Nephron progenitor cell (in vitro differentiated cells): ENCODE measurements at regions not wholly inside any gene's neighbourhood (a gene's known extent, or its start where the extent isn't known, plus 50 kb on each side); places are given as distances from the start of the nearest gene placed in this dataset.

Source experiments
- DNase-seq: peaks from one replicate; pipeline ENCODE4 v3.0.0; 2021
- H3K27ac Mint-ChIP-seq: 2 replicates; pipeline ENCODE4 v1.8.0; 2021; ENCODE audit warnings: mild to moderate bottlenecking, moderate library complexity, mixed read lengths
- H3K27me3 Mint-ChIP-seq: 2 replicates; pipeline ENCODE4 v1.8.0; 2021; ENCODE audit warnings: mild to moderate bottlenecking, low read depth, mixed read lengths; ENCODE audit not compliant: poor library complexity
- H3K36me3 Mint-ChIP-seq: 2 replicates; pipeline ENCODE4 v1.8.0; 2021; ENCODE audit warnings: low read depth, mixed read lengths
- H3K4me1 Mint-ChIP-seq: 2 replicates; pipeline ENCODE4 v1.8.0; 2021; ENCODE audit warnings: mixed read lengths
- H3K4me3 Mint-ChIP-seq: 2 replicates; pipeline ENCODE4 v1.8.0; 2021; ENCODE audit warnings: mild to moderate bottlenecking, moderate library complexity, mixed read lengths
- H3K9me3 Mint-ChIP-seq: 2 replicates; pipeline ENCODE4 v1.8.0; 2021; ENCODE audit warnings: mild to moderate bottlenecking, moderate library complexity, mixed read lengths
- CTCF ChIP-seq: fragments of 200-600 bp; sonication (generic); IDR thresholded peaks from 2 replicates; pipeline ENCODE4 v1.5.0; 2021; ENCODE audit warnings: antibody characterized with exemption

DNA sequence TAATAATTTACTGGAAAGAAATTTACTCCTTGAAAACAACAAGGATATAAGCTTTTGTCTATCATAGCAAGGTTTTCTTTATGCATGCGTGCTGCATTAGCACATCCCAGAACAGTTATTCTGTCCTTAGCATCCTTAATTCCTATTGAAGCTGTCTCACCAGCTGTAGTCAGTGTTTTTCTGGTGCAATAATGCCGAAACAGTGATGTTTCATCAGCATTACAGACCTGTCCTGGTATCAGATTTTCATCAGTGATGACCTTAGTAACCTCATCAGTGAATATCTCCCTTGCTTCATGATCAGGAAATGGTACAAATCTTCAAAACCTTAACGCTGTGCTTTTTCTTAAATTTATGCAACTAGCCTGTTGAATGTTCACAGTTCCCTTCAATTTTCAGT lies 264.7 kb upstream of the STARD13 start:
- Mint-ChIP-seq H3K4me1 (peaks cover 6% of the 10 kb centered on the region), H3K36me3 (peaks cover 5% of the 10 kb centered on the region), H3K9me3 (peaks cover 5% of the 10 kb centered on the region), H3K27me3 (no peaks in the 10 kb centered on the region), H3K27ac (no peak overlapping the region), H3K4me3 (no peak overlapping the region)
- no peak for TF ChIP-seq CTCF
- DNase-seq: no peak

- no peaks in the 10 kb centered on the region for H3K9me3 Mint-ChIP-seq
- TF ChIP-seq CTCF: no peak
- DNase-seq: no peak
- H3K4me3 Mint-ChIP-seq: no peak overlapping the region
- H3K4me1 Mint-ChIP-seq: no peaks in the 10 kb centered on the region
- H3K27ac Mint-ChIP-seq: no peak overlapping the region
- H3K27me3 Mint-ChIP-seq: no peaks in the 10 kb centered on the region
- no peaks in the 10 kb centered on the region for H3K36me3 Mint-ChIP-seq
Observed at GRCh38 chr13:33550885-33551284, 265.3 kb upstream of the STARD13 start.

- no peak for DNase-seq
- Mint-ChIP-seq H3K27ac (no peak overlapping the region), H3K27me3 (peaks cover 3% of the 10 kb centered on the region), H3K4me1 (no peaks in the 10 kb centered on the region), H3K36me3 (no peaks in the 10 kb centered on the region), H3K4me3 (no peak overlapping the region), H3K9me3 (no peaks in the 10 kb centered on the region)
- TF ChIP-seq CTCF: no peak
Observed at GRCh38 chr13:33554919-33555791, 262.8 kb upstream of the RFC3 start.

DNA sequence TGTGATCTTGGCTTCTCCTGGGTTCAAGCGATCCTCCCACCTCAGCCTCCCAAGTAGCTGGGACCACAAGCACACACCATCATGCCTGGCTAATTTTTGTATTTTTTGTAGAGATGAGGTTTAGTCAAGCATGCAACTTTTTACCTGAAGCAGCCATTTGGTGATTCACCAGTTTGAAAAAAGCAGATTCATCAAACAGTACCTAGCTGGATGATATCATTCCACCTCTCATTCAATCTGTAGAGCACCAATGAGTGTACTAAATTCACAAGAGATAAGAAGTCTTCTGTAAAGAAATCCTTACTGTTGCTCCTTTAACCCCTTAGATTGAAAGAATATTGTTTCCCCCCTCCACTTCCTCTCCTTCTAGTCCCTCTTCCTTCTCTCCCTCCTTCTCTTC lies 261.1 kb upstream of the RFC3 start:
- no peak overlapping the region for H3K27ac Mint-ChIP-seq
- H3K27me3 Mint-ChIP-seq: peaks cover 3% of the 10 kb centered on the region
- no peaks in the 10 kb centered on the region for H3K9me3 Mint-ChIP-seq
- no peak for DNase-seq
- no peaks in the 10 kb centered on the region for H3K36me3 Mint-ChIP-seq
- no peaks in the 10 kb centered on the region for H3K4me1 Mint-ChIP-seq
- H3K4me3 Mint-ChIP-seq: no peak overlapping the region
- TF ChIP-seq CTCF: no peak

- Mint-ChIP-seq H3K27ac (no peak overlapping the region), H3K4me1 (no peaks in the 10 kb centered on the region)
- DNase-seq: no peak
Observed at GRCh38 chr13:33560726-33561125, 257.2 kb upstream of the RFC3 start.

More at GRCh38 chr13:33560726-33561125, 257.2 kb upstream of the RFC3 start:
- TF ChIP-seq CTCF: no peak
- Mint-ChIP-seq H3K4me3 (no peak overlapping the region), H3K9me3 (no peaks in the 10 kb centered on the region), H3K27me3 (peaks cover 3% of the 10 kb centered on the region), H3K36me3 (no peaks in the 10 kb centered on the region)
